ENCODE measurements at regions not wholly inside any gene's neighbourhood (a gene's known extent, or its start where the extent isn't known, plus 50 kb on each side); places are given as distances from the start of the nearest gene placed in this dataset.

DNA sequence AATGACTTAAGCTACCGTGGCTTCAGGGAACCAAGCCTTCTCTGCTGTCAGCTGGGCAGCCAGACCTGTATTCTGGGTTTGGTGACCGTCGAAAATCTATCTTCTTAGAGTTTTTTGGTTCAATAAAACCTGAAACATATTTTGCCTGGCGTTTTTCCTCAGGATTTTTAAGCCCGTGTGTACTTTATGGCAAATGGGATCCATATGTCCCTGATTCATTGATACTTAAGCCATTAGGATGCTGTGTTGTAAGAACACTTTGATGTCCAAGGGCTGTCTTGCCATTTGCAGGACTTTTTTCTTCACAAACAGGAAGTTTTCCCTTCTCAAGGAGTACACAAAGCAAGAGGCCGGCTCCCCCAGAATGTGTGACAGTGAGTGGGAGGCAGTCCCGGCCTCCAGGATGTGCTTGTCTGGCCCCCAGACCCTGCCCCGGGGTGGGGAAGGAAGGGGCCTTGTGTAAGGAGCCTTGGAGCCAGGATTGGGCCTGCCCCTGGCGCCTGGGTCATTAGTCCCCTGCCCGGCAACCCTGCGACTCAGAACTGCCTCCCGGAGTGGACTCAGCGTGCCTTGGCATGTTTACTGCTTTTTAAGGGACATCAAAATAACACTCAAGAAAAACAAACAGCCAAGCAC is 83.4 kb upstream of the SMIM23 start:
- TF ChIP-seq, protein P1, sequence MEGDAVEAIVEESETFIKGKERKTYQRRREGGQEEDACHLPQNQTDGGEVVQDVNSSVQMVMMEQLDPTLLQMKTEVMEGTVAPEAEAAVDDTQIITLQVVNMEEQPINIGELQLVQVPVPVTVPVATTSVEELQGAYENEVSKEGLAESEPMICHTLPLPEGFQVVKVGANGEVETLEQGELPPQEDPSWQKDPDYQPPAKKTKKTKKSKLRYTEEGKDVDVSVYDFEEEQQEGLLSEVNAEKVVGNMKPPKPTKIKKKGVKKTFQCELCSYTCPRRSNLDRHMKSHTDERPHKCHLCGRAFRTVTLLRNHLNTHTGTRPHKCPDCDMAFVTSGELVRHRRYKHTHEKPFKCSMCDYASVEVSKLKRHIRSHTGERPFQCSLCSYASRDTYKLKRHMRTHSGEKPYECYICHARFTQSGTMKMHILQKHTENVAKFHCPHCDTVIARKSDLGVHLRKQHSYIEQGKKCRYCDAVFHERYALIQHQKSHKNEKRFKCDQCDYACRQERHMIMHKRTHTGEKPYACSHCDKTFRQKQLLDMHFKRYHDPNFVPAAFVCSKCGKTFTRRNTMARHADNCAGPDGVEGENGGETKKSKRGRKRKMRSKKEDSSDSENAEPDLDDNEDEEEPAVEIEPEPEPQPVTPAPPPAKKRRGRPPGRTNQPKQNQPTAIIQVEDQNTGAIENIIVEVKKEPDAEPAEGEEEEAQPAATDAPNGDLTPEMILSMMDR (conservative IDR thresholded peaks at IDR 0.05; ENCODE audit: low read depth, low read length) = no peak
- no peak overlapping the region for H3K4me3 ChIP-seq (ENCODE audit: low read depth, low read length)
- no peak for DNase-seq (ENCODE audit: low read depth)

DNA sequence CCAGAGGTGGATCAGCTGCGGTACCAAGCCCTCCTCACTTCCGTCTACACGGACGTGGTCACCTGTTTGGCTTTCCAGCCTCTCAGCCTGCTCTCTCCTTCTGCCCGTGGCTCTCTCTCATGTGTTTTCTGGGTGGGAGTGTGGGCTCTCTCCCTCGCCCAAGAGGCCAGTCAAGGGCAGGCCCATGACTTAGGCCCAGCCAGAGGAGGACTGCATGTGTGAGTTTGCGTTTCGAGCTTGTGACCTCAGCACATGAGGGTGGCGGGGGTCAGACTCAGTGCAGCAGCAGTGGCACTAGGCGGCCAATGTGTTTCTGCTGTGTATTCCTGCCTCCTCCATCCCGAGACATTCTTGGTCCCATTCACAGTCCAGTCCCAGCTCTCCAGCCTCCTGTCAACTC is 82.5 kb upstream of the SMIM23 start:
- TF ChIP-seq, protein P1 (conservative IDR thresholded peaks at IDR 0.05; ENCODE audit: low read depth, low read length) = no peak
- DNase-seq (ENCODE audit: low read depth) = no peak

DNA sequence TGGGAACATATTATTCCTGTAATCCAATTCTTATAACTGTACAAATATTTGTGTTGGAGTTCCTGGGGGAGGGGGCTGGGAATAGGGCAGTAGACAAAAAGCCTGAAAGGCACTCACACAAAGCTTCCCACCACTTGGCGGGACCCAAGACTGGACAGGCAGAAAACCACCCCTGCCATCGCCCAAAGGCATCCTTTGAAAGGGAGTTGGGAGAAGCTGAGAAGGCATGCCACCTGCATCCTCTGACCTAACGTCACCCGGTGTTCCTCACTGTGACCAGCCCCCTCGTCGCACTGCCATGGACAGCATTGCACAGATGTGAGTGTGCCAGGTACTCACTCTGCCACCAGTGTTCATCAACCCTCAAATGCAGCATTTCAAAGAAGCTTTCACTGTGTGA is 80.6 kb upstream of the SMIM23 start:
- TF ChIP-seq, protein P1 (conservative IDR thresholded peaks at IDR 0.05; ENCODE audit: low read depth, low read length) = no peak
- DNase-seq (ENCODE audit: low read depth) = no peak
- H3K4me3 ChIP-seq (ENCODE audit: low read depth, low read length) = no peak overlapping the region

More for the DNA sequence above, 82.5 kb upstream of the SMIM23 start:
- H3K4me3 ChIP-seq (ENCODE audit: low read depth, low read length) = no peak overlapping the region

DNA sequence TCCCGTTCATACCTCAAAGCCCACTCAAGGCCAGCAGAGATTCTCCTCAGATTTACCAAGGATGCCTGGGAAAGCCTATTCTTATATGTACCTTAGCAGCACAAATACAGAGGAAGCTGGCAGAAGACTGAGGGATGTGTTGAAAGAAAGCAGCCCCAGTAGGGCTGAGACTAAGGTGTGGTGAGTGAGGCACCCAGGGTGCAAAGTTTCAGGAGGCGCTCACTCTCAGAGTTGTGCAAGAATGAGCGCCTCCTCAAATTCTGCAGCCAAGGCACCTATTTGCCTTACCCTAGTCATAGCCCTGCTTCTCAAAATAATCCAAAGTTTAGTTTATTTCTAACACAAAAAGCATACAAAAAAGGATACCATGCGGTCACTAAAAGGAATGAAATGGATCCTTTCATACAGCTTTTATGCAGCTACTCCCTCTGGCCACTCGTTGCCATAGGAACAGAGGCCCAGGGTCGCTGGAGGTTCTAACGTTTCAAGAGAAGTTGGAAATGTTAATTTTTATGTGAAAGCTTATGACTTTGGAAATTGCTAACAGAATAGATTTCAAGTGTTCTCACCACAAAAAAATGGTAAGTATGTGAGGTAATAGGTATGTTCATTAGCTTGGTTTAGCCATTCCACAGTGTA is 79.7 kb upstream of the SMIM23 start:
- H3K4me3 ChIP-seq (ENCODE audit: low read depth, low read length) = no peak overlapping the region
- DNase-seq (ENCODE audit: low read depth) = peak; percentile 7
- TF ChIP-seq, protein P1 (conservative IDR thresholded peaks at IDR 0.05; ENCODE audit: low read depth, low read length) = no peak

DNA sequence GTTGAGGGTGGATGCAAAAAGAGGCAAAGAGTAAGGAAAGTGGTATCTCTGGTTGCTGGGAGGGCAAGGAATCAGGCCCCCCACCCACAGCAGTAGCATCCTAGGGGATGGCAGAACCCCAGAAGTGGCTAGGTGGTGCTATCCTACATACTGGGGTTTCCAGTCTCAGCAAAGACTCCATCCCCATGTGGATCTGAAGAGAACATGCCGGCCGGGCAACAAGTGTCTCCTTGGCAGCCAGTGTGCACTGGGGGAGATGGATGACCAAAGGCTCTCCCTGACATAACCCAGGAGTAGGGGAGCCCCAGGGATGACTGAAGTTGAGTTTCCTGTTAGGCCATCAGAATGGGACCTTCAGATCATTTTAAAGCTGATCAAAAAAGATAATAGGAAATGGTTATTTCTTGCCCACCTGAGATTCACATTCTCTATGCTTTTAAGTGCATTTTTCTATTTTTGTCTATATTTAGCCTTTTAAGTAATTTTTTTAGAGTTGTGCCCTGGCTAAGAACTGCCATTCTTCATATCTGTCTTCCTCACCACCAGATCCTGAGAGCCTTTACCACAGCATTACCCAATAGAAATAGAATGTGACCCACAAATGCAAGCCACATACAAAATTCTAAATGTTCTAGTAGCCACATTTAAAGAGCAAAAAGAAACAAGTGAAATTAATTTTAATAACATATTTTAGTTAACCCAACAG is 78.7 kb upstream of the SMIM23 start:
- DNase-seq (ENCODE audit: low read depth) = peak; percentile 5
- TF ChIP-seq, protein P1 (conservative IDR thresholded peaks at IDR 0.05; ENCODE audit: low read depth, low read length) = no peak
- H3K4me3 ChIP-seq (ENCODE audit: low read depth, low read length) = no peak overlapping the region

DNA sequence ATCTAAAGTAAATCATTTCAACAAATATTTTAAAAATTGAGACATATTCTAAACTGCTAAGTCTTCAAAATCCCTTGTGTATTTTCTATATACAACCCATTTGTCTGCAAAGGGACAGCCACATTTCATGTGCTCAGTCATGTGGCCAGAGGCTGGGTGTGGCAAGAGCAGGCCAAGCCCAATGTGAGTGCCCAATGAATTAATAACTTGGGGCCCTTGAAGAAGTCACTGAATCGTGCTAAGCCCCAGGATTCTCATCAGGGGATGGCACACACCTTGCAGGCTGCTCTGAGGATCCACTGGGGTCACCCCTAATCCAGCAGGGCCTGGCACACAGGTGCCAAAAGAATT is 78.2 kb upstream of the SMIM23 start:
- DNase-seq (ENCODE audit: low read depth) = no peak
- TF ChIP-seq, protein P1 (conservative IDR thresholded peaks at IDR 0.05; ENCODE audit: low read depth, low read length) = no peak
- H3K4me3 ChIP-seq (ENCODE audit: low read depth, low read length) = no peak overlapping the region
